Progenitor cell of endocrine pancreas (in vitro differentiated cells): ENCODE measurements at regions not wholly inside any gene's neighbourhood (a gene's known extent, or its start where the extent isn't known, plus 50 kb on each side); places are given as distances from the start of the nearest gene placed in this dataset.
"Not testable (repeated sequence)": the region's sequence is repeated elsewhere in the genome, so short reads cannot be mapped to it uniquely, and the experiment has no call there.

Experiments used
- DNase-seq: peaks from one replicate; pipeline ENCODE4 v3.0.0; 2021; ENCODE audit warnings: low spot score; ENCODE audit not compliant: unreplicated experiment
- H3K27ac Mint-ChIP-seq: 2 replicates; pipeline ENCODE4 v1.8.0; 2021; ENCODE audit warnings: mild to moderate bottlenecking, moderate library complexity, mixed read lengths
- H3K27me3 Mint-ChIP-seq: 2 replicates; pipeline ENCODE4 v1.8.0; 2021; ENCODE audit warnings: mixed read lengths
- H3K36me3 Mint-ChIP-seq: 2 replicates; pipeline ENCODE4 v1.8.0; 2022; ENCODE audit warnings: mixed read lengths; ENCODE audit not compliant: insufficient read depth
- H3K4me1 Mint-ChIP-seq: 2 replicates; pipeline ENCODE4 v1.8.0; 2021; ENCODE audit warnings: low read depth, mixed read lengths
- H3K4me3 Mint-ChIP-seq: 2 replicates; pipeline ENCODE4 v1.8.0; 2021; ENCODE audit warnings: low read depth, mild to moderate bottlenecking, moderate library complexity, mixed read lengths
- H3K9me3 Mint-ChIP-seq: 2 replicates; pipeline ENCODE4 v1.8.0; 2021; ENCODE audit warnings: low read depth, mixed read lengths
- CTCF ChIP-seq: fragments of 200-600 bp; sonication (generic); IDR thresholded peaks from one replicate; pipeline ENCODE4 v1.5.0; 2021; ENCODE audit warnings: antibody characterized with exemption, mild to moderate bottlenecking; ENCODE audit not compliant: unreplicated experiment

DNA sequence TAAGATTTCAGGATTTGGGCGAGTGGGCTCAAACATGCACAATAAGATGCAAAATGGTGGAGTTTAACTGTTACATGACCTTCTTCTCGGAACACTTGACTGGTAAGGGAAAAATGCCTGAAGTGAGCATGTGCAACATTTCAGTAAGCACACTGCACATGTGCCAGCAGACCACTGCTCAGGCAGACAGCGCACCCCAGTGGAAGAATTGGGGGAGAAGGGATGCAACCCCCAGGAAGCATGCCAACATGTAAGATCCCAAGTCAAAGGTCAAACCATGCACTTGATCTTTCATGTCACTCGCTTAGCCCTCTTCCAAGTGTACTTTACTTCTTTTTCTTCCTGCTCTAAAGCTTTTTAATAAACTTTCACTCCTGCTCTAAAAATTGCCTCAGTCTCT, 256.3 kb downstream of the CENPC start:
- peak; percentile 70 for TF ChIP-seq CTCF
- DNase-seq: peak; percentile 30
- H3K4me3 Mint-ChIP-seq: no peak overlapping the region
- H3K4me1 Mint-ChIP-seq: peaks cover 4% of the 10 kb centered on the region
- H3K27me3 Mint-ChIP-seq: no peaks in the 10 kb centered on the region
- H3K9me3 Mint-ChIP-seq: peaks cover 18% of the 10 kb centered on the region
- no peak overlapping the region for H3K27ac Mint-ChIP-seq
- H3K36me3 Mint-ChIP-seq: peaks cover 4% of the 10 kb centered on the region

DNA sequence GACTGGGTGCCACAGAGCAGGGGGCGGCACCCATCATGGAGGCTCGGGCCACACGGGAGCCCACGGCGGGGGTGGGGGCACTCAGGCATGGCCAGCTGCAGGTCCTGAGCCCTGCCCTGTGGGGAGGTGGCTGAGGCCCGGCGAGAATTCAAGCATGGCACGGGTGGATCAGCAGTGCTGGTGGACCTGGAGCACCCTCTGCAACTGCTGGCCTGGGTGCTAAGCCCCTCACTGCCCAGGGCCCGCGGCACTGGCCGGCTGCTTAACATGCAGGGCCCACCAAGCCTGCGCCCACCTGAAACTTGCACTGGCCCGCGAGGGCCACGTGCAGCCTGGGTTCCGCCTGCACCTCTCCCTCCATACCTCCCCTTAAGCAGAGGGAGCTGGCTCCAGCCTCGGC, 258.6 kb downstream of the CENPC start:
- Mint-ChIP-seq H3K4me3 (no peak overlapping the region), H3K36me3 (peaks cover 4% of the 10 kb centered on the region), H3K9me3 (peaks cover 18% of the 10 kb centered on the region), H3K4me1 (peaks cover 4% of the 10 kb centered on the region), H3K27me3 (no peaks in the 10 kb centered on the region), H3K27ac (no peak overlapping the region)
- no peak for TF ChIP-seq CTCF
- no peak for DNase-seq

DNA sequence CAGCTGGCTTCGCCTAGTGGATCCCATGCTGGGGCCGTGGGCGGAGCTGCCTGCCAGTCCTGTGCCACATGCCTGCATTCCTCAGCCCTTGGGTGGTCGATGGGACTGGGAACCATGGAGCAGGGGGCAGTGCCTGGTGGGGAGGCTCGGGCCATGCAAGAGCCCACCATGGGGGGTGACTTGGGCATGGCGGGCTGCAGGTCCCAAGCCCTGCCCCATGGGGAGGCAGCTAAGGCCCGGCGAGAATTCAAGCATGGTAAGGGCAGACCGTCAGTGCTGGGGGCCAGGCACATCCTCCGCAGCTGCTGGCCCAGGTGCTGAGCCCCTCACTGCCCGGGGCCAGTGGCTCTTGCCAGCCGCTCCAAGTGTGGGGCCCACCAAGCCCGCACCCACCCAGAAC, 262.6 kb downstream of the CENPC start:
- TF ChIP-seq CTCF: no peak
- Mint-ChIP-seq H3K36me3 (peaks cover 4% of the 10 kb centered on the region), H3K9me3 (peaks cover 16% of the 10 kb centered on the region), H3K4me3 (no peak overlapping the region), H3K4me1 (no peaks in the 10 kb centered on the region), H3K27ac (no peak overlapping the region), H3K27me3 (no peaks in the 10 kb centered on the region)
- DNase-seq: no peak

DNA sequence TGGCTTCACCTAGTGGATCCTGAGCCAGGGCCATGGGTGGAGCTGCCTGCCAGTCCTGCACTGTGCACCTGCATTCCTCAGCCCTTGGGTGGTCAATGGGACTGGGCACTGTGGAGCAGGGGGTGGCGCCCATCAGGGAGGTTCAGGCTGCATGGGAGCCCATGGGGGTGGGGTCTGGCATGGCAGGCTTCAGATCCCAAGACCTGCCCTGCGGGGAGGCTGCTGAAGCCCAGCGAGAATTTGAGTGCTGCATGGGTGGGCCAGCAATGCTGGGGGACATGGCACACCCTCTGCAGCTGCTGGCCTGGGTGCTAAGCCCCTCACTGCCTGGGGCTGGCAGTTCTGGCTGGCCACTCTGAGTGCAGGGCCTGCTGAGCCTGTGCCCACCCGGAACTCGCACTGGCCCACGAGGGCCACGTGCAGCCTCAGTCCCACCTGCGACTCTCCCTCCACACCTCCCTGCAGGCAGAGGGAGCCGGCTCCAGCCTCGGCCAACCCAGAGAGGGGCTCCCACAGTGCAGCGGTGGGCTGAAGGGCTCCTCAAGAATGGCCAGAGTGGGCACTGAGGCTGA, 270.0 kb downstream of the CENPC start:
- H3K4me1 Mint-ChIP-seq: no peaks in the 10 kb centered on the region
- H3K27me3 Mint-ChIP-seq: no peaks in the 10 kb centered on the region
- peaks cover 4% of the 10 kb centered on the region for H3K36me3 Mint-ChIP-seq
- no peak for TF ChIP-seq CTCF
- no peak overlapping the region for H3K27ac Mint-ChIP-seq
- no peak for DNase-seq
- H3K9me3 Mint-ChIP-seq: peaks cover 34% of the 10 kb centered on the region
- no peak overlapping the region for H3K4me3 Mint-ChIP-seq

GRCh38 chr4:67274671-67275070, 270.6 kb downstream of the CENPC start:
- H3K27ac Mint-ChIP-seq, H3K27me3 Mint-ChIP-seq, H3K4me1 Mint-ChIP-seq, H3K4me3 Mint-ChIP-seq, H3K36me3 Mint-ChIP-seq, DNase-seq: not testable (repeated sequence)
- H3K9me3 Mint-ChIP-seq: peaks cover 40% of the 10 kb centered on the region

DNA sequence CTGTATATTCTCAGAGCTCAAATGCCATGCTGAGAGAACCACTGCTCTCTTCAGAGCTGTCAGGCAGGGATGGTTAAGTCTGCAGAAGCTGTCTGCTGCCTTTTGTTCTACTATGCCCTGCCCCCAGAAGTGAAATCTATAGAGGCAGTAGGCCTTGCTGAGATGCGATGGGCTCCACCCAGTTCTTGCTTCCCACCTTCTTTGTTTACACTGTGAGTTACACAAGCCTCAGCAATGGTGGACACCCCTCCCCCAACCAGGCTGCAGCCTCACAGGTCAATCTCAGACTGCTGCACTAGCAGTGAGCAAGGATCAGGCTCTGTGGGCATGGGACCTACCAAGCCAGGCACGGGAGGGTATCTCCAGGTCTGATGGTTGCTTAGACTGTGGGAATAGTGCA, 271.6 kb downstream of the CENPC start:
- no peak for TF ChIP-seq CTCF
- Mint-ChIP-seq H3K27me3 (no peaks in the 10 kb centered on the region), H3K27ac (no peak overlapping the region), H3K9me3 (peaks cover 43% of the 10 kb centered on the region), H3K4me1 (no peaks in the 10 kb centered on the region), H3K4me3 (no peak overlapping the region), H3K36me3 (peaks cover 4% of the 10 kb centered on the region)
- no peak for DNase-seq
